ENCODE measurements at regions not wholly inside any gene's neighbourhood (a gene's known extent, or its start where the extent isn't known, plus 50 kb on each side); places are given as distances from the start of the nearest gene placed in this dataset.

DNA sequence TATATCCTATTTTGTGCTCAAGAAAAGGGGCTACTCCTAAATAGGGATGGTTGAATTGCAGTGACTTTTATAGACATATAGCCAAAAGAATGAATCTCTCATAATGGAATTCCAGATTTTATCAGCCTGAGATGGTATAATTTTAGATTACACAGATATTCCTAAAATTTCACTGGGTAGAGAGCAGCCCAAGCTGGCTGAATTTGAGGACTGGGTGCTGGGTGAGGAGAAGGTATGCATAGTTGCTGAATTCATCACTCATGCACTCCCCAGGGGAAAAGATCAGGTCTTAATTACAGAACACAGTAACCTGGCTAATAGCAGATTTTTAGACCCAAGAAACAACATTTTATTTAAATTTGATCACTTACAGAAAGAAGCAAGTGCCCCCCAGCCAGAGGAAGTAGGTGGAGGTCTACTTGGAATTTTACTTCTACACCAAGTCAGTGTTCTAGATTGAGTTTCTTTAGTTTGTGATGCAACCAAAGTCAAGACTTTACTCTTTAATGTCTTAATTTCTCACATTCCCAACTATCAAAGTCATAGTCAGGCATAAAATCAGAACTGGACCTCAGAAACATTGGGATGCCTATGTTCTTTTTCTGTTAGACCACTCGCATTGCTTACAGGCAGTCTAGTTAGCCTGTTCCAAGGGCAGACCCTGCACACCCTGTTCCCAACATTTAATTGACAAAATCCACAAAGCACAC lies 337.4 kb upstream of the PODXL start:
- Histone ChIP-seq H3K9ac (no peak overlapping the region), H3K27ac (no peak overlapping the region), H3K4me2 (no peak overlapping the region), H3K4me3 (IDR thresholded peaks at IDR 0.05; ENCODE audit: insufficient read depth, low read depth, low read length) (no peak overlapping the region), H3K27me3 (ENCODE audit: insufficient read depth, low read depth) (no peaks in the 10 kb centered on the region), H3K36me3 (ENCODE audit: insufficient read depth) (no peaks in the 10 kb centered on the region), H3K79me2 (ENCODE audit: insufficient read depth, low read depth) (no peaks in the 10 kb centered on the region), H4K20me1 (ENCODE audit: insufficient read depth) (no peaks in the 10 kb centered on the region), H3K4me1 (ENCODE audit: low read depth, poor library complexity, severe bottlenecking) (no peaks in the 10 kb centered on the region), H2AFZ (ENCODE audit: low read depth) (no peak overlapping the region)
- TF ChIP-seq, protein P1, sequence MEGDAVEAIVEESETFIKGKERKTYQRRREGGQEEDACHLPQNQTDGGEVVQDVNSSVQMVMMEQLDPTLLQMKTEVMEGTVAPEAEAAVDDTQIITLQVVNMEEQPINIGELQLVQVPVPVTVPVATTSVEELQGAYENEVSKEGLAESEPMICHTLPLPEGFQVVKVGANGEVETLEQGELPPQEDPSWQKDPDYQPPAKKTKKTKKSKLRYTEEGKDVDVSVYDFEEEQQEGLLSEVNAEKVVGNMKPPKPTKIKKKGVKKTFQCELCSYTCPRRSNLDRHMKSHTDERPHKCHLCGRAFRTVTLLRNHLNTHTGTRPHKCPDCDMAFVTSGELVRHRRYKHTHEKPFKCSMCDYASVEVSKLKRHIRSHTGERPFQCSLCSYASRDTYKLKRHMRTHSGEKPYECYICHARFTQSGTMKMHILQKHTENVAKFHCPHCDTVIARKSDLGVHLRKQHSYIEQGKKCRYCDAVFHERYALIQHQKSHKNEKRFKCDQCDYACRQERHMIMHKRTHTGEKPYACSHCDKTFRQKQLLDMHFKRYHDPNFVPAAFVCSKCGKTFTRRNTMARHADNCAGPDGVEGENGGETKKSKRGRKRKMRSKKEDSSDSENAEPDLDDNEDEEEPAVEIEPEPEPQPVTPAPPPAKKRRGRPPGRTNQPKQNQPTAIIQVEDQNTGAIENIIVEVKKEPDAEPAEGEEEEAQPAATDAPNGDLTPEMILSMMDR (conservative IDR thresholded peaks at IDR 0.05; ENCODE audit: low read depth, low read length), result no peak

DNA sequence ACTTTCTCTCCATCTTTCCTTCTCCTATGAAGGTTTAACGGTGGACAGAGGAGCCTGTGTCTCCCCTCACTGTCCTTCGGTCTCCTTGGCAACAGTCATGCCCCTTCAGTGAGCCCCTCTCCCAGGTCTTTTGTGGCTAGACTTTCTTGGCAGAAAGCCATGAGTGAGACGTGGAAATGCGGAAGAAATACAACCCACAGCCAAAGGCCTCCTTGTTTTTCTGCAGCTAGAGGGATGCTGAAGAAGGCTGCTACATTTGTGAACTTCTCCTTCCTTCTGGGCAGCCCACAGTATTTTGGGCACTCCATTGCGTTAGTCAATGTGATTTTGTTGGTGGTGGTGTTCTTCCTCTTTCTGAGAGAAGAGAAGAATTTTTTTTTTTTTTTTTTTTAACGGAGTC lies 333.7 kb upstream of the PODXL start:
- Histone ChIP-seq H3K27me3 (ENCODE audit: insufficient read depth, low read depth) (no peaks in the 10 kb centered on the region), H4K20me1 (ENCODE audit: insufficient read depth) (no peaks in the 10 kb centered on the region), H3K27ac (no peak overlapping the region)

DNA sequence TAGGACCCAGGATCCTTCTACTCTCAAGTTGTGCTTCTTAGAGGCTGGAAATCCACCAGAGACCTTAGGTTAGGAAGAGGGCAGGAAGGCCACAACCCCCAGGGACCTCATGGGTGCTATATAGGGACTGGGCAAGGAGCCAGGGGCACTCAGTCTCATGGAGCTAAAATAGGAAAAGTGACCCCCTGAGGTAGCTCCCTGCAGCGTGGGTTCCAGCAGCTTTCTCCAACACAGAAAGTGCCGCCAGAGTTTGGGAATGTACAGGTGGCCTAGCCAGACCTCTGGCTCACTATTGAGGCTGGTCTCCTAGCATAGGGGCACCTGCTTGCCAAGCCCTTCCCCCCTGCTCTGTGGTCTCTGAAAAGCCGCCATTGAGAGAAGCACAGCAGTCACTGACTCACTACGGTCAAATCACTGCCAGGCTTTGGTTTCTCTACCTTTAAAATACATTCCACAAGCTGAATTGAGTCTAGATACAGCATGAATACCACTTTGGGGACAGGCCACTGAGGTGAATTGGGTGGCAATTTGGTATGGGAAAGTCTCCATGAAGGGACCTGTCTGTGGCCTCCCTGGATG lies 333.2 kb upstream of the PODXL start:
- Histone ChIP-seq H3K4me3 (IDR thresholded peaks at IDR 0.05; ENCODE audit: insufficient read depth, low read depth, low read length) (no peak overlapping the region), H3K4me1 (ENCODE audit: low read depth, poor library complexity, severe bottlenecking) (no peaks in the 10 kb centered on the region), H3K27me3 (ENCODE audit: insufficient read depth, low read depth) (no peaks in the 10 kb centered on the region), H3K27ac (no peak overlapping the region), H3K79me2 (ENCODE audit: insufficient read depth, low read depth) (no peaks in the 10 kb centered on the region), H3K4me2 (no peak overlapping the region), H4K20me1 (ENCODE audit: insufficient read depth) (no peaks in the 10 kb centered on the region), H3K36me3 (ENCODE audit: insufficient read depth) (no peaks in the 10 kb centered on the region), H3K9ac (no peak overlapping the region), H2AFZ (ENCODE audit: low read depth) (no peak overlapping the region)
- TF ChIP-seq, protein P1 (conservative IDR thresholded peaks at IDR 0.05; ENCODE audit: low read depth, low read length), result no peak

More for the DNA sequence above, 333.7 kb upstream of the PODXL start:
- no peak overlapping the region for H3K4me3 ChIP-seq (IDR thresholded peaks at IDR 0.05; ENCODE audit: insufficient read depth, low read depth, low read length)
- no peak overlapping the region for H3K4me2 ChIP-seq
- no peaks in the 10 kb centered on the region for H3K36me3 ChIP-seq (ENCODE audit: insufficient read depth)
- H3K79me2 ChIP-seq (ENCODE audit: insufficient read depth, low read depth), result no peaks in the 10 kb centered on the region
- no peak overlapping the region for H3K9ac ChIP-seq
- H2AFZ ChIP-seq (ENCODE audit: low read depth), result no peak overlapping the region
- TF ChIP-seq, protein P1 (conservative IDR thresholded peaks at IDR 0.05; ENCODE audit: low read depth, low read length), result no peak
- H3K4me1 ChIP-seq (ENCODE audit: low read depth, poor library complexity, severe bottlenecking), result no peaks in the 10 kb centered on the region

DNA sequence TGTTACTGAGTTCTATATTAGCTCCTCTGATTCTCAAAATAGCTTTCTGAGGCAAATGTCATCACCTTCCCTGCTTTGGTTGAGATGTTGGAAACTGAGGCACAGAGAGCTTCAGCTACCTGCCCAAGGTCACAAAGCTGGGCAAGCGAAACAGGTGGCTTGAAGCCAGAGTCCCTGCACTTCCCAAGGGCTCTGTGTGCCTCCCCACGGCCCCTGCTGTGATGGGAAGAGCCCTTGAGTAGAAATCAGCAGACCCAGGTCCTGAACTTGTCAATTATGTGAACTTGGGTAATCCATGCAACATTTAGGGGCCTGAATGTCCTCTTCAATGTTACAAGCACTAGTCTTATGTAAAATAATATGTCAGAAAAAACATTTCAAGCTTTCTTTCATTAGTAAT lies 327.3 kb upstream of the PODXL start:
- no peaks in the 10 kb centered on the region for H3K36me3 ChIP-seq (ENCODE audit: insufficient read depth)
- no peak overlapping the region for H2AFZ ChIP-seq (ENCODE audit: low read depth)
- no peaks in the 10 kb centered on the region for H3K79me2 ChIP-seq (ENCODE audit: insufficient read depth, low read depth)
- no peaks in the 10 kb centered on the region for H4K20me1 ChIP-seq (ENCODE audit: insufficient read depth)
- H3K4me3 ChIP-seq (IDR thresholded peaks at IDR 0.05; ENCODE audit: insufficient read depth, low read depth, low read length), result no peak overlapping the region
- H3K9ac ChIP-seq, result no peak overlapping the region
- H3K27me3 ChIP-seq (ENCODE audit: insufficient read depth, low read depth), result no peaks in the 10 kb centered on the region
- TF ChIP-seq, protein P1 (conservative IDR thresholded peaks at IDR 0.05; ENCODE audit: low read depth, low read length), result no peak
- H3K27ac ChIP-seq, result no peak overlapping the region
- H3K4me1 ChIP-seq (ENCODE audit: low read depth, poor library complexity, severe bottlenecking), result no peaks in the 10 kb centered on the region
- H3K4me2 ChIP-seq, result no peak overlapping the region
